Right atrium auricular region (tissue), 2 donors: ENCODE measurements at regions not wholly inside any gene's neighbourhood (a gene's known extent, or its start where the extent isn't known, plus 50 kb on each side); places are given as distances from the start of the nearest gene placed in this dataset.

Experiments used
- DNase-seq: peaks from one replicate; pipeline ENCODE4 v3.0.0-alpha.2; 2019; ENCODE audit warnings: low spot score
- H3K27ac ChIP-seq, 2 donors: fragments of 200-600 bp; sonication (generic); 1 replicate in 1 of 2; 2 replicates in 1 of 2; pipeline ENCODE4 v1.5.1; 2016 to 2019
- H3K27me3 ChIP-seq, 2 donors: fragments of 200-600 bp; sonication (generic); one replicate each; pipeline versions ENCODE4 v1.5.1 to v1.6.0; 2017 to 2019
- H3K36me3 ChIP-seq: fragments of 200-600 bp; sonication (generic); one replicate; pipeline ENCODE4 v1.5.1; 2016
- H3K4me1 ChIP-seq, 2 donors: fragments of 200-600 bp; sonication (generic); one replicate each; pipeline versions ENCODE4 v1.5.1 to v1.6.0; 2017 to 2019
- H3K4me3 ChIP-seq, 2 donors: fragments of 200-600 bp; sonication (generic); 1 replicate in 1 of 2; 2 replicates in 1 of 2; pipeline ENCODE4 v1.5.1; 2017 to 2019; ENCODE audit warnings: mild to moderate bottlenecking in 1 of 2, moderate library complexity in 1 of 2
- H3K9me3 ChIP-seq, 2 donors: fragments of 200-600 bp; sonication (generic); one replicate each; pipeline ENCODE4 v1.5.1; 2019
- CTCF ChIP-seq, 2 donors: fragments of 200-600 bp; sonication (generic); IDR thresholded peaks; one replicate each; pipeline ENCODE4 v1.5.1; 2019; ENCODE audit warnings: antibody characterized with exemption in 2 of 2

GRCh38 chr13:39957868-39958677 lies 302.6 kb downstream of the COG6 start:
- Histone ChIP-seq H3K4me1 (no peaks in the 10 kb centered on the region), H3K4me3 (no peak overlapping the region), H3K9me3 (no peaks in the 10 kb centered on the region), H3K36me3 (no peaks in the 10 kb centered on the region), H3K27ac (no peak overlapping the region), H3K27me3 (no peaks in the 10 kb centered on the region)
- no peak for DNase-seq
- TF ChIP-seq CTCF (IDR thresholded peaks at IDR 0.05): no peak

- no peak for DNase-seq
- H3K4me3 ChIP-seq: no peak overlapping the region
- no peaks in the 10 kb centered on the region for H3K4me1 ChIP-seq
- H3K9me3 ChIP-seq: no peaks in the 10 kb centered on the region
- TF ChIP-seq CTCF (IDR thresholded peaks at IDR 0.05): no peak
- no peaks in the 10 kb centered on the region for H3K27me3 ChIP-seq
- H3K27ac ChIP-seq: no peak overlapping the region
- H3K36me3 ChIP-seq: no peaks in the 10 kb centered on the region
Observed at GRCh38 chr13:39959497-39960144, 304.2 kb downstream of the COG6 start.

- Histone ChIP-seq H3K27ac (no peak overlapping the region), H3K36me3 (no peaks in the 10 kb centered on the region), H3K27me3 (no peaks in the 10 kb centered on the region), H3K4me1 (no peaks in the 10 kb centered on the region), H3K4me3 (no peak overlapping the region), H3K9me3 (no peaks in the 10 kb centered on the region)
- TF ChIP-seq CTCF (IDR thresholded peaks at IDR 0.05): no peak
- no peak for DNase-seq
Observed at GRCh38 chr13:39960191-39960590, 304.7 kb downstream of the COG6 start.

DNA sequence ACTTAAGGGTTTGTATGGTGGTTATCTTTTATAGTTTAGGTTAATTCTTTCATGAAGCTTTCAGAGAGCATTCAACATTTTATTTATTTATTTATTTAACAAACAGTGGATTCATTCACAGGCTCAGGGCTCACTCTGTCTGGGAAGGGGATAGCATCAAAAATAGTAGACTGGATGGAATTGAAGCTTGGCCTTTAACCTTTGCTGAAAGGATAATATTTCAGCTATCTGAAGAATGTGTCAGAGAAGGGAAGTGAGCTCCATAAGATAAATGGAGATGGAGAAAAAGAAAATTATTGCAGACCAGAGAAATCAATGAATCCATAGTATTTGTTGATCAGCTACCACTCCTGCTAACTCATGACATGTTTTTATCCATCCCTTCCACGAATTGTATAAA lies 305.6 kb downstream of the COG6 start:
- no peak for TF ChIP-seq CTCF (IDR thresholded peaks at IDR 0.05)
- H3K36me3 ChIP-seq: no peaks in the 10 kb centered on the region
- DNase-seq: no peak

DNA sequence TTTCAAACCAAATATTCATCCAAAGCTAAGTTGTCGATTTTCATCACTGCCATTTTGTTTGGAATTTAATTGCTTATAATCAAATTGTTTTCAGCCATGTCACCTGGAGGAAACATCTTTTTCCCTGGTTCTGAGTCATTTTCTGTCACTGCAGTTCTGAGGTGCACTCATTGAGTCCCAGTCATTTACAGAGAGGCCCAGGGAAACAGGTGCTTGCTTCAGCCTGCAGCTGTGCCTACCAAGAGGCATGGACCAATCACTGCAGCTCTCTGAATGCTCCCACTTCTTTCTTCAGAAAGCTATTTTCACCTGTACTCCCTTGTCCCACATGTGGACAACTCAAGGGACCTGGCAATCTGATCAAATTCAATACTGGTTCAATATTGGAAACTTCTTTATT lies 308.1 kb downstream of the COG6 start:
- H3K36me3 ChIP-seq: no peaks in the 10 kb centered on the region
- no peaks in the 10 kb centered on the region for H3K4me1 ChIP-seq
- no peaks in the 10 kb centered on the region for H3K9me3 ChIP-seq
- H3K4me3 ChIP-seq: no peak overlapping the region
- no peaks in the 10 kb centered on the region for H3K27me3 ChIP-seq
- no peak overlapping the region for H3K27ac ChIP-seq
- DNase-seq: no peak
- TF ChIP-seq CTCF (IDR thresholded peaks at IDR 0.05): no peak

More for the DNA sequence above, 305.6 kb downstream of the COG6 start:
- Histone ChIP-seq H3K27me3 (no peaks in the 10 kb centered on the region), H3K4me3 (no peak overlapping the region), H3K9me3 (no peaks in the 10 kb centered on the region), H3K4me1 (no peaks in the 10 kb centered on the region), H3K27ac (no peak overlapping the region)
